CD4-positive, alpha-beta T cell treated with Interleukin-1 beta for 1 hour (primary cell): ENCODE measurements at regions not wholly inside any gene's neighbourhood (a gene's known extent, or its start where the extent isn't known, plus 50 kb on each side); places are given as distances from the start of the nearest gene placed in this dataset.
"Not testable (repeated sequence)": the region's sequence is repeated elsewhere in the genome, so short reads cannot be mapped to it uniquely, and the experiment has no call there.

Experiments
- DNase-seq, 2 donors: peaks; one replicate each; pipeline ENCODE4 v3.0.0-alpha.2; 2020 to 2022

DNA sequence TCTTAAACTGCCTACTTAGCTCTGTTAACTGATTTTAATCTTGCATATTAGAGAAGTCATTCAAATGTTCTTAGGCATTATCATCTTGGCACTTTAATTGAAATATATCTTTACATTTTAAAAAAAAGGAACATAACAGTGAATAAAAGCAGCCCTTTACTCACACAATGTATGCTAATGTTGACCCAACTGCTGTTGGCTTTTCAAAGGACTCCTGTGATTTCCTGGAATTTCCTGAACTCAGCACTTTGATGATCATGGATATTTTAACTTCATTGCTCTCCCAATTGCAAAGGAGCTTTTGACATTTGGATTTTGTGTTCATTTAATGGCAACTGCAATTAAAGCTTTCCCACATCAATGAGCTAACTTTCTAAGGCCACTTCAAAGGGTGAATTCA is 1230.3 kb downstream of the DIAPH3 start:
- DNase-seq: no peak

DNA sequence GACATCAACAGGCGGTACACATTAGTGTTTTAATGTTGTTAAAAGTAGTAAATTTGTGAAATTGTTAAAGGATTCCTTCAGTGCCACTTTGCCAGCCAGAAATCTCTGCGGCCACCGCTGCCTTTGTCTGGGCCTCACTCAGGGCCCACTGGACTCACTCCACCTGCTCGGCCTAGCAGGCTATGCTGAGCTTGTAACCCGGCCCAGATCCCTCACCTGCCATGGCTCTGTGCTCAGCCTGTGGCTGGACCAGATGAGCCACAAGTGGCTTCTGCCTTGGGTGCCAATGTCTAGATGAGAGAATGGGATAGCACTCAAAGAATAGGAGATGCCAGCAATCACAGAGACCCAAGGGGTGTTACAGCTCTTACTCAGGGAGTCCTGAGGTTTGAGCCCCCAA is 1228.0 kb downstream of the DIAPH3 start:
- no peak for DNase-seq

DNA sequence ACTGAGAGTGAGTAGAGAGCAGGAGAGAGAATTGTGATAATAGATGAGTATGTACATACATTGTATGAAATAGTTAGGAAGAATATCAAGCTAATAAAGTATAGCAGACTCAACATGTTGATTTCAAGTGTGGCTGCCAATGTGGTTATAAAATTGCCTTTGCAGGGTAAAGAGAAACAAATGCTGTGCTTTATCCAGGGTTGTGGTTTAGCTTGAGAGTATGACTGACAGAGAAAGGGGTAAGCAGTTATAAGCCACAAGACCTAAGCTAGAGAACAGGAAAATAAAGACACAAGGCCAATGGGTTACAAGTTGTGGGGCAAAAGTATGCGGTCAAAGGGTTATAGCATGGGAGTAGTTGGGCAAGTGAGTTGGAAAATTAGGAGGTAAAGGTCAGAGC is 1217.5 kb downstream of the DIAPH3 start:
- no peak for DNase-seq

DNA sequence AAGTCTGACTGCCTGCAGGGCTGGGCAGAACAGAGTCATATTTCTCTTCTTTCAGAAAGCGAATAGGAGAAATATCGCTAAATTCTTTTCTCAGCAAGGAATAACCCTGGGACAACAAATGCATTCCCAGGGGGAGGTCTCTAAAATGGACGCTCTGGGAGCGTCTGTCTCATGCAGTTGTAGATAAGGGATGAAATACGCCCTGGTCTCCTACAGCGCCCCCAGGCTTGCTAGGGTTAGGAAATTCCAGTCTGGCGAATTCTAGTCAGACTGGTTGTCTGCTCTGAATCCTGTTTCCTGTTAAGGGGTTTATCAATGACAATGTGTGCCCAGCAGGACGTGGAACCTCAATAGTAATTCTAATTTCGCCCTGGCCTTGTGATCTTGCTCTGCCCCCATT is 1214.1 kb downstream of the DIAPH3 start:
- DNase-seq: no peak

DNA sequence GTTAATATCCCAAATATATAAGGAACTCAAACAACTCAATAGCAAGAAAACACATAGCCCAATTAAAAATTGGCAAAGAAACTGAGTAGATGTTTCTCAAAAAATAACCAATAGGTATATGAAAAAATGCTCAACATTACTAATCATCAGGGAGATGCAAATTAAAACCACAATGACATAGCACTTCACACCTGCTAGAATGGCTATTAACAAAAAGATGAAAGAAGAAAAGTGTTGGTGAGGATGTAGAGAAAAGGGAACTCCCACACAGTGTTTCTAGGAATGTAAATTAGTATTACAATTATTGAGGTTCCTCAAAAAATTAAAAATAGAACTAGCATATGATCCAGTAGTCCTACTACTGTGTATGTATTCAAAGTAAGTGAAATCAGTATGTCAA is 1212.8 kb downstream of the DIAPH3 start:
- no peak for DNase-seq

DNA sequence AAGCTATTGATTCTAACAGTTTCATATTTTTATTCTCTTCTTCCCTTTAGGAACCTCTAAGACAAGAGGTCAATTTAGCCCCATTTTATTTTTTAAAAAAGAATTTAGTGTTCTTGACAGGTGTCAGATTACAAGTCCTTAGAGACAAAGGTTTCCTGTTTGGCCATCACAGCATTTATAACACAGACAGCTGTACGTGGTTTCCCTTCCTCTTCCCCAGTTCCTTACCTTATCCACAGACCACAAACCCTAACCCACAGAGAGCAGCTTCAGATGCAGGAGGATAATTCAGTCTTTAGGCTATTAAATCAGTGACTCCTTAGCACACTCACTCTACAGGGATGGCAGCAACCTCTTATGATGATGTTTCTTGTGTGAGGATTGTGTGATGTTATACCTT is 1210.1 kb downstream of the DIAPH3 start:
- DNase-seq: no peak

DNA sequence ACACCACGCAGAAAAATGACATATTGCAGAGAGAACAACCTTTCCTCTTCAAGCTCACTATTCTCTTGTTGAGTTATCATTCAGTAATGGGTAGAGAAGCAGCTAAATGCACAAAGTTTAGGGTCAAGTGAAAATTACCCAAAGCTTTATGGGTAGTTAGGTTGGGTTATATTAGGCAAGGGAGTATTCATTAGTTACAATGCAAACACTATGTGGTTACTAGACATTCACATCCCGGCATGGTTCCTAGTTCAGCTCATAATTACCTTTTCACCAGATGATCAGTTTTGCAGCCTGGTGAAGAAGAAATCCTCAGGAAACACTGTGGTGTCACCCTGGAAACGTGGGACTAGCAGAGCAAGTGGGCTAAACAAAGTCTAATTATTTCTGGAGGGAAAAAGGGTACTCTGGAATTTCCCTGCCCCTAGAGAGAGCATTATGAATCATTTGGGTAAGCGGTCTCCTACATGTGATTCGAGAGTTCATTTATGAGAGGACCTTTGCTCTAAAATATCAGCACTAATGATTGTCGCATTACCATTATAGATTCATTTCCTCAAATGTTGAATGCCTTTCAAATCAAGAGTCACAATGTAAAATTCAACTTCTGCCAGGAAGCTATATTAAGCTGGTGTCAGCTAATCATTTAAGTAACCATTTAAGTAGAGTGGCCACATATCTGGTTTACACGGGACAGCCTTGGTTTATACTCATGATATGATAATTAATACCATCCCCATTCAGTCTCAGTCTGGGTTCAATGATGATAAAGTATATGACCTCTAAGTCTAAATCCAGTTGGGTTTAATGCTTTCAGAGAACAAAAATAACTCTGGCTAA is 1208.0 kb downstream of the DIAPH3 start:
- no peak for DNase-seq

DNA sequence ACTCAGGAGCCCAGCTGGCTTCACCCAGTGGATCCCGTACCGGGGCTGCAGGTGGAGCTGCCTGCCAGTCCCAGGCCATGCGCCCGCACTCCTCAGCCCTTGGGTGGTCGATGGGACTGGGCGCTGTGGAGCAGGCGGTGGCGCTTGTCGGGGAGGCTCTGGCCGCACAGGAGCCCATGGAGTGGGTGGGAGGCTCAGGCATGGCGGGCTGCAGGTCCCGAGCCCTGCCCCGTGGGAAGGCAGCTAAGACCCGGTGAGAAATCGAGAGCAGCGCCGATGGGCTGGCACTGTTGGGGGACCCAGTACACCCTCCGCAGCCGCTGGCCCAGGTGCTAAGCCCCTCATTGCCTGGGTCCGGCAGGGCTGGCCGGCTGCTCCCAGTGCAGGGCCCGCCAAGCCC is 1205.6 kb downstream of the DIAPH3 start:
- DNase-seq: not testable (repeated sequence)

DNA sequence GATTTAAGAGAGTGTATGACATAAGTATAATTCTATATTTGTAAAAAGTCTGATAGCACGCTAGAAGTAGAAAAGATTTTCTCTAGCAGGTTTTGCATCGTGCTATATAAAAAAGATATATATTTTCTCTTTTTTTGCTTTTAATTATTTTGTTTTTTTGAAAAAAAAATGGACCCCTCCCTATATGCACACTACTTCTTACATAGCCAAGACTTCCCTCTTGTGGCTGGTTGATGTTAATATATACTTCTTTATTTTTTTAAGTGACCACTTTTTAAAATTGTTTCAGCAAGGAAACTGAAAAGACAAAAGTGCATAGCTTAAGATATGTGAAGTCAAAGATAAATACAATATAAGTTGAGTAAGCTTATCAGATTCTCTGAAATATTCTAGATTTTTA is 1202.8 kb downstream of the DIAPH3 start:
- DNase-seq: no peak

DNA sequence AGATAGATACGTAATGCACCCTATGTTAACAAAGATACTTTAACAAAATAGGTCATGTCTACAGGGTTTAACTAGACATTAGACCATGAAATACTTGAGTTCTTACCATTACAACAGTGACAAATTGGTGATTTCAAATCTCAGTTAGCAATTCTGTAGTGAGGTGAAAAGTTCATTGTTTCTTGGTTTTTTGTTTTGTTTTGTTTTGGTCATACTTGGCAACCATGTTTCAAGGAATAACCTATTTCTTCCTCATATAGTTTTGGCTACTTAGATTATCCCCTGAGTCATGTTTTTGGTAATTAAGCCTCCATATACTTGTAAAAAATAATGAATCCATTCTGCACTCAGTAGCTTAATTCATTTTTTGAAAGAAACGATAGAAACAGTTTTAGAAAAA is 1200.4 kb downstream of the DIAPH3 start:
- DNase-seq: no peak

DNA sequence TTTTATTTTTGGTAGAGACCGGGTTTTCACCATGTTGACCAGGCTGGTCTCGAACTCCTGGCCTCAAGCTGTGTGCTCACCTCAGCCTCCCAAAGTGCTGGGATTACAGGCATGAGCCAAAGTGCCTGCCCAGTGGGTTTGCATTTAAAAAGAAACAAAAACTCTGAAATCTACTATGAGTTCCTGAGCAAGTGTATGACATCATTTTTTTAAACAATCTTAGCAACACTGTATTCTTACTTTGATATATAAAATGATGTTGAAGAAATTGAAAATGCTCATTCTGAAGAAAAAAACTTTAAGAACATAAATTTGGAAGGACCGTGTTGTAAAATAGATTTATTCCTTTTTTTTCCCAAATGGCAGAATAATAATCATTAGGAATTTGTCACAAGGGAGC is 1199.7 kb downstream of the DIAPH3 start:
- DNase-seq: no peak

DNA sequence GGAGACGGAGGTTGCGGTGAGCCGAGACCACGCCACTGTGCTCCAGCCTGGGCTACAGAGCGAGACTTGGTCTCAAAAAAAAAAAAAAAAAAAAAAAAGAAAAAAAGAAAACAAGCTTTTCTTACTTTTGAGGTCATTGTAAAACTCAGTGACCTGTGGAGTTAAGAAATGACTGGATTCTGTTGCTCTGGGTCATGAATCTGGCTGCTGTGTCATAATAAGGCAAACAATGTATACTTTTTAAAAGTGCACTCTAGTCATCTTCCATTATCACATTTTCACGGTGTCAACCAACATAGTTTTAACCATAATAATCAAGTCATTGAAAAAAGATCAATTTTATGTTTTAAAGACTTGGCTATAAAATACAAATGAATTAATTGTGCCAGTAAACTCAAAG is 1186.6 kb downstream of the DIAPH3 start:
- no peak for DNase-seq

DNA sequence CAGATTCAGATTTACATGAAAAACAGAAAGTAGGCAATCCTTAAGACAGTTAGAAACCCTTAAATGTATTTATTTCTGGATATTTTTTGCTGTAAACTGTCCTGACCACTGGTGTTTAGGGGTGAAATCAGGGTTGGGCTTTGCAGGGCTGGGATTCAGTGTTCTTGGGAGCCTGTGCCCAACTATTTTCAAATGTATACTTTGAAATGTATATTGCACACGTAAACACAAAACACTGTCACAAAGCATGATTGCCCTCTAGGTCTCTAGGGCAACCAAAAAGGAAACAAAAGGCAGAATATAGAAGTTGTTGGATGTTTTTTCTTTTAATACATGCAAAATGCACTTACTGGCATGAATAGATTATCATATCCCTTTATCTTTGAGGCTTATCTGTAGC is 1185.4 kb downstream of the DIAPH3 start:
- no peak for DNase-seq

DNA sequence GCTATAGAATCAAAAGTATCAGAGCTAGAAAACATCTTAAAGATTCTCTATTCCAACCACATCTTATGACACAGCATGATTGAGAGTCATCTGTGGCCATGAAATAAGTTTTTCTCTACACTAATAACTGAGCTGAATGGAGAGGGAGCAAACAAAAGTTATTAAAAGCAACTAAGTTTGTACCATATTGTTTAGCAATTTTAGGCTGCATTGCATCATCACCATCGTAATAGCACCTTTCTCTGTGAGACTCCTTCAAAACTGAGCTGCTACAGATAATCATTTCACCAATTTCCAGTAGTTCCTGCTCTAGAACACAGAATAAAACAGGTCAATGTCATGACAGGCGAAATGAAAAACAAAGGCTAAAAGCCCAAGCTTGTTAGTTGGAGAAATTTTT is 1183.9 kb downstream of the DIAPH3 start:
- DNase-seq: no peak

DNA sequence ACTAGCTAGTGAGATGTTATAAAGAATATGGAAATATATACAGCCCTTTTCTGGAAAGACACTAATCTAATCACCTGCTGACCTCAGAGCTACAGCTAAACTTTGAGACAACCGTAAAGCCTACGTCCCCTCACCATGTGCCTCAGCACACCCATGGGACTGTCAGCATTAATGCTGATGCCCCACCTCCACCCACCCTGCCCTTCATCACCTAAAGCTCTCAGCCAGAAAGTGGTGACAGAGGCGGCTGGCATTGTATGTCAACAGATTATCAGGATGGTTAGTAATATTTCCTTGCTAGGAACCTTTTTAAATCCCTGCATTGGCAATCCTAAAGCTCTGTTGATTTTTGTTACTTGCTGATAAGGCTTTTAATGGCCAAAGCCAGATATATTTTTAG is 1177.9 kb downstream of the DIAPH3 start:
- DNase-seq: no peak

DNA sequence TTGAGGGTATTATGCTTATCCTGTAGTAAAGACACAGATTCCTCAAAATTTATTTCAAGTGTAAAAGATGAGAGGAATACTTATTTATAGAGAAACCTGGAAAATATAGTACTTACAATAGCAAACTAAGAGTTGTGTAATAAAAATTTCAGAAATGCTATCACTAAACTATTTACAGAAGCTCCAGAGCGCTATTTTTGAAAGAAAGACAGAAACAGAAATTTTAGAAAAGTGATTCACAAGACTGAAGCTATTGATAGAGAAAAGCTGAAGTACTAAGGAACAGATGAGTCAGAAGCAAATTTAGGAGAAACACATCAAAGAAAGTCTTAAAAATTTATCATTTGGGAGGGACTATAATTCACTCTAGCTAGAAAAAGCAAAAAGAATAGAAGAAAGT is 1174.2 kb downstream of the DIAPH3 start:
- no peak for DNase-seq

DNA sequence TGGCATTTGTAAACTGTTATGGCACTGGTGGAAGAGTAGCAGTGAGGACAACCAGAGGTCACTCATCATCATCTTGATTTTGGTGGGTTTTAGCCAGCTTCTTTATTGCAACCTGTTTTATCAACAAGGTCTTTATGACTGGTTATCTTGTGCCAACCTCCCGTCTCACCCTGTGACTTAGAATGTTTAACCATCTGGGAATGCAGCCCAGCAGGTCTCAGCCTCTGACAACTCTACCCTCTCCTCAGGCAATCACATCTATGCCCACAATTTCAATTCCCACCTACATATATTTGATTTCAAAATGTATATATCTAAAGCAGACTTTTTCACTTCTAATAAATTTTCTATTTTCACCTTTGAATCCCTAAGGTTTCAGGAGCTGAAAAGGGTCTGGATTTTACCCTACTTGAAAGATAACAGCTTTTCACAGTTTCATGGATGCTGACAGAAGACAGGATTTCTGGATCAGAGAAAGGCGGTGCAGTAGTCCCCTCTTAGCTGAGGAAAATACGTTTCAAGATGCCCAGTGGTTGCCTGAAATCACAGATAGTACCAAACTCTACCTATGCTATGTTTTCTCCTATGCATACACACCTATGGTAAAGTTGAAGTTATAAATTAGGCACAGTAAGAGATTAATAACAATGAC is 1171.8 kb downstream of the DIAPH3 start:
- no peak for DNase-seq

DNA sequence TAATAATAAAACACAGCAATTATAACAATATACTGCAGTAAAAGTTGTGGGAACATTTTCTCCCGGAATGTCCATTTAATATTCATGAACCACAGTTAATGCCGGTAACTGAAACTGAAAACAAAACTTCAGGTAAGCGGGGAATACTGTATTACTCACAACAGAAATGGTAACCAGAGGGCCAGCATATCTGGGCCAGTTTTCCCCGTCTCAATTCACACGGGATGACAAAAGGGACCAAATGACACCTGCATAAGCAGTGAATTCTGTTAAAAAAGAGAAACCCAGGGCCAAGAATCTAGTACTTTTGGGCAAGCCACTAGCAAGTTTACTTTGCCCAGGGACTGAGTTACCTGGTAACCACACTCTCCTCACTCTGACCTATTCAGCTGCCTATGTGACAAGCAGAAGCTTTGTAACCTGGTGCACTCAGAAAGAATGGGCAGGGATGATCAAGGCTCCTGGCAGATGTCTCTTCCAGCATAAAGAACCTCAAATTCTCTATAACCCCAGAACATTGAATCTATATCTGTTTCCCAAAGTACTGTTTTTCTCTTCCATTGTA is 1171.2 kb downstream of the DIAPH3 start:
- DNase-seq: no peak

DNA sequence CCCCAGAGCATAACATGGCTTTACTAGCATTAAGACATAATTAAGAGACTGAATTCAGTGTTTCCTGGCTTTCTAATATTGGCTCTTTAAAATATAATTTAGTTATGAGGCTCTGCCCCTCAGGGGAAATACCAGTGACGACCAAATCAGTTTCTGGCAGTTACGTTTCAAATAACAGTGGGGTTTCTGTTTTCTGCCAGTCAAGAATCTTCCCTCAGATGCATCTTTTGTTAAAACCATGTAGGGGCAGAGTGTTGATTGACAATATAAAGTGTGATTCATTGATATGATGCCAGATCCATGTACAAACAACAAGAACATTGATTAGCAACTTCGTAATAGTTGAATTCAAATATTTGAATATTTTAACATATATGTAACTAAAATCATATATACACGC is 1169.7 kb downstream of the DIAPH3 start:
- no peak for DNase-seq

DNA sequence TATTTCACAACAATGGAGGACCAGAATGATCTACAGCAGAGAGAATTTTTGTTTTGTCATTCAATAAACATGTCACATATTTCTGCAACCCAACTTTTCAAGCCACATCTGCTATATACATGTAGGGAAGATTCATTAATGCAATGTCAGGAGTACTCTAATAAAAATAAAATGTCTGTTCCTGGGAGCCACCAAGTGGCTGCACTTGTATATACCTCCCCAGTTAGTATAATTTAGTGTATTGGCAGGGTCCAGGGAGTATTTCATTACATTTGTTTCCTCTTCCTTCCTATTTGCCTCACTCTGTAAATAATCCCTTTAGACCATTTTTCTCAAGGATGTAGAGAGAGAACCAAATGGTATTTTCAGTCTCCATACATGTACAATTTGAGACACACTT is 1169.0 kb downstream of the DIAPH3 start:
- DNase-seq: no peak

DNA sequence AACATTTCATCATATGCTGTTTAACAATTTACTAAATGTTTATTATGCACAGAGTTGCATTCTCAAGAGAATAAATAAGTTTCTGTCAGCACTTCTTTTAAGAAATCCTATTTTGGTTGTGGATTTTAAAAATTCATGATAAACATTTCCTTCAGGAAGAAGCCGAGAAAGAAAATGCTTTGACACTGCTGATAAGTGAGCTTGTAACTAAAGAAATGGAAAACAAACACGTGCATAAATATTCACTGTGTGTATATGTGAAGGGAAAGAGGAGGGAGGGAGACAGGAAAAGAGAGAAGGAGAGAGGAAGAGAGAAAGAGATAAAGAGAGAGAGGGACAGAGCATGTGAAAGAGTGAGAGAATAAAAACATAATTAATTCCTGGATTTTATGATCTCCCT is 1165.0 kb downstream of the DIAPH3 start:
- no peak for DNase-seq

DNA sequence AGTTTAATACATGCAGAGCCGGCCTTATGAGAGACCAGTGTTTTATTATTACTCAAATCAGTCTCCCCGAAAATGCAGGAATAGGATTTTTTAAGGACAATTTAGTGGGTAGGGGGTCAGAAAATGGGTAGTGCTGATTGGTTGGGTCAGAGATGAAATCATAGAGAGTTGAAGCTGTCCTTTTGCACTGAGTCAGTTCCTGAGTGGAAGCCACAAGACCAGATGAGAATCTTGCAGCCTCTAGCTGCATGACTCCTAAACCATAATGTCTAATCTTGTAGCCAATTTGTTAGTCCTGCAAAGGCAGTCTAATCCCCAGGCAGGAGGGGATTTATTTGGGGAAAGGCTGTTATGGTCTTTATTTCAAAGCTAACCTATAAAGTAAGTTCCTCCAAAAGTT is 1163.9 kb downstream of the DIAPH3 start:
- no peak for DNase-seq

DNA sequence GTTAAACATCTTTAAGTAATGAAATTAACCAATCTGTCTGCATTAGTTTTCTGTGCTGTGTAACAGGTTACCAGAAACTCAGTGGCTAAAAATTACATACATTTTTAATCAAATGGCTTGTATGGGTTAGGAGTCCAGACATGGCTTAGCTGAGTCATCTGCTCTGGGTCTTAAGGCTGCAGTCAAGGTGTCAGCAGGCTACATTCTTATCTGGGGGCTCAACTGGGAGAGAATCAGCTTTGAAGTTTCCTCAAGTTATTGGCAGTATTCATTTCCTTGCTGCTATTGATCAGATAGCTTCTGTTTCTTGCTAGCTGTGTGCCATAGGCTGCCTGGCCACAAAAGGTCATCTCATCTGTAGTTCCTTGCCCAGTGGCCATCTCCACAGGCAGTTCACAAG is 1163.0 kb downstream of the DIAPH3 start:
- DNase-seq: no peak

DNA sequence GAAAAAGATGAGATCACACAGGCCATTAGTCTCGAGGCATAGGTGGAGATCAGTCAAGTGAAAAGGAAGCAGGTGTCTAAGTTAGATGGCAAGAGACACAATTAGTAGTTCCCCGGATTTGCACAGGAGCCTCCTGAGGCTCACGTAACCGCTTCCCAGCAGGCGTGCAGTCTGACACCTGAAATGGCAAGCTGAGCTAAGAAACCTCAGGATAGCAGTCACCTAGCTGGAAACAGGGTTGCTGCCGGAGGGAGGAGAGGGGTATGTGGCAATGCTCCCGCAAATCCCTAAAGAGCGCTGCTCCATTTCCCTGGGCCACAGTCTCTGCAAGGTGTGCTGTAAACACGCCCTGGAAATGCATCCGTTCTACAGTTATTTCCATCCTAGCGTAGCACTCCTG is 1151.0 kb downstream of the DIAPH3 start:
- no peak for DNase-seq

DNA sequence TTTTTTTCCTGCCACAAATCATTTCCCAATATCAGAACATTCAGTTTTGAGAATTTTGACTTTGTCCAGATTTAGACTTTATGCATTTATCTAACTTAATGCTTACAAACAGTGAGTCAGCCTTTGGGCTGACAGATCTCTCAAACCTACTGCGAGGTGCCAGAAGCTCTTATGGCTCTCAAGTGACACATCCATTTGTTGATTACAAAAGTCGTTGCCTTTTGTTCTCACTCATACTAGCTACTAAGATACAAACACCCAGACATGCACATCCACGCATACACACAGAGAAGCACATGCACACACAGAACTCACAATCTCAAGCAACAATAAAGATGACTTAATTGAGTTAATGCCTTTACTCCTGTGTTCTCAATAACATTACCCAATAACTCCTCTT is 1147.5 kb downstream of the DIAPH3 start:
- DNase-seq: no peak
